GM10248 (cell line): ENCODE measurements at regions not wholly inside any gene's neighbourhood (a gene's known extent, or its start where the extent isn't known, plus 50 kb on each side); places are given as distances from the start of the nearest gene placed in this dataset.

ENCODE experiments used
- CTCF ChIA-PET: fragments of 300-600 bp; sonication (Branson Sonifier 250); formaldehyde crosslinking; extraction: SDS; loops from one replicate; lab custom pipeline; 2021; ENCODE audit warnings: antibody characterized with exemption; lab: Yijun Ruan, JAX
- POLR2A ChIA-PET: fragments of 350-650 bp; sonication (Branson Sonifier 250); formaldehyde crosslinking; extraction: SDS; loops from one replicate; lab custom pipeline; 2020; ENCODE audit warnings: antibody characterized with exemption; lab: Yijun Ruan, JAX
- DNase-seq: peaks from one replicate; pipeline ENCODE4 v3.0.0; 2012; ENCODE audit errors: extremely low spot score
- CTCF ChIP-seq: IDR thresholded peaks from 2 replicates; pipeline ENCODE4 v1.5.1; 2012; ENCODE audit warnings: mild to moderate bottlenecking, low read depth; ENCODE audit errors: extremely low read depth, missing control alignments, control extremely low read depth

- ChIA-PET CTCF (interaction anchor here (1.4 kb wide), 1 partner anchor 14 kb away, joined by 4 read pairs; no protein-coding TSS in a partner anchor), POLR2A (no interaction called here)
- no peak for DNase-seq
- TF ChIP-seq CTCF: no peak
Observed at GRCh38 chr1:234546890-234547788, 62.8 kb downstream of the IRF2BP2 start.

GRCh38 chr1:234546387-234546704 lies 63.6 kb downstream of the IRF2BP2 start:
- ChIA-PET CTCF (interaction anchor here (1.1 to 1.4 kb wide), 3 partner anchors 11 to 22 kb away, joined by 3 to 4 read pairs (median 4); no protein-coding TSS in a partner anchor), POLR2A (no interaction called here)
- no peak for TF ChIP-seq CTCF
- DNase-seq: no peak

- POLR2A ChIA-PET: no interaction called here
- CTCF ChIA-PET: interaction anchor here (1.1 to 2.0 kb wide), 4 partner anchors 10 to 27 kb away, joined by 3 to 6 read pairs (median 4); no protein-coding TSS in a partner anchor
- TF ChIP-seq CTCF: no peak
- DNase-seq: no peak
Observed at GRCh38 chr1:234545517-234546386, 64.2 kb downstream of the IRF2BP2 start.

- no peak for TF ChIP-seq CTCF
- POLR2A ChIA-PET: no interaction called here
- DNase-seq: no peak
- CTCF ChIA-PET: interaction anchor here (0.7 to 2.0 kb wide), 7 partner anchors 10 to 28 kb away, joined by 3 to 7 read pairs (median 5); no protein-coding TSS in a partner anchor
Observed at GRCh38 chr1:234544087-234544579, 65.2 kb upstream of the TARBP1 start.

- CTCF ChIA-PET: interaction anchor here (0.9 to 2.0 kb wide), 7 partner anchors 10 to 29 kb away, joined by 3 to 7 read pairs (median 5); no protein-coding TSS in a partner anchor
- no peak for TF ChIP-seq CTCF
- DNase-seq: no peak
- POLR2A ChIA-PET: no interaction called here
Observed at GRCh38 chr1:234543442-234544086, 64.6 kb upstream of the TARBP1 start.

- CTCF ChIA-PET: interaction anchor here (0.9 to 1.0 kb wide), 3 partner anchors 9 to 14 kb away, joined by 3 to 4 read pairs (median 3); no protein-coding TSS in a partner anchor
- DNase-seq: no peak
- POLR2A ChIA-PET: no interaction called here
- no peak for TF ChIP-seq CTCF
Observed at GRCh38 chr1:234542211-234542850, 63.4 kb upstream of the TARBP1 start.
